NCI-H2196 (cell line): ENCODE measurements at regions not wholly inside any gene's neighbourhood (a gene's known extent, or its start where the extent isn't known, plus 50 kb on each side); places are given as distances from the start of the nearest gene placed in this dataset.

ENCODE experiments used
- DNase-seq: peaks from one replicate; lab custom pipeline; 2025; ENCODE audit not compliant: unreplicated experiment; lab: John Stamatoyannopoulos, UW

- DNase-seq = no peak
These were observed 59.2 kb upstream of the ZDHHC17 start for GRCh38 chr12:76704693-76705092.

- no peak for DNase-seq
These were observed 57.8 kb upstream of the ZDHHC17 start for GRCh38 chr12:76706101-76706500.

- DNase-seq = no peak
These were observed 57.2 kb upstream of the ZDHHC17 start for GRCh38 chr12:76706761-76707160.

GRCh38 chr12:76707772-76708171, 56.1 kb upstream of the ZDHHC17 start:
- DNase-seq = no peak

GRCh38 chr12:76708296-76708695, 55.6 kb upstream of the ZDHHC17 start:
- no peak for DNase-seq

GRCh38 chr12:76711241-76711640, 52.7 kb upstream of the ZDHHC17 start:
- DNase-seq = no peak

GRCh38 chr12:76713130-76713529, 50.8 kb upstream of the ZDHHC17 start:
- no peak for DNase-seq

GRCh38 chr12:76713986-76714385, 49.9 kb upstream of the ZDHHC17 start:
- no peak for DNase-seq
